Activated B cell treated with CpG ODN at 0.5 μM for 24 hours (primary cell): ENCODE measurements at regions not wholly inside any gene's neighbourhood (a gene's known extent, or its start where the extent isn't known, plus 50 kb on each side); places are given as distances from the start of the nearest gene placed in this dataset.

Experiments used
- ATAC-seq: fragments of 200-7000 bp; cut with Tn5 transposase; one replicate; pipeline ENCODE4 v1.10.0; 2021; ENCODE audit warnings: low read depth, mild to moderate bottlenecking, moderate library complexity
- CTCF ChIA-PET: fragments of 350-600 bp; sonication (Branson Sonifier 250); formaldehyde crosslinking; loops from one replicate; lab custom pipeline; 2021; ENCODE audit warnings: antibody characterized with exemption; lab: Charles Lee
- POLR2A ChIA-PET: fragments of 350-600 bp; sonication (Branson Sonifier 250); formaldehyde crosslinking; loops from one replicate; lab custom pipeline; 2021; ENCODE audit warnings: antibody characterized with exemption; lab: Charles Lee
- DNase-seq: peaks from one replicate; pipeline ENCODE4 v3.0.0; 2022
- H3K27ac Mint-ChIP-seq: one replicate; pipeline ENCODE4 v1.8.0; 2020; ENCODE audit warnings: mixed read lengths
- H3K27me3 Mint-ChIP-seq: one replicate; pipeline ENCODE4 v1.8.0; 2021; ENCODE audit warnings: mixed read lengths
- H3K36me3 Mint-ChIP-seq: one replicate; pipeline ENCODE4 v1.8.0; 2021; ENCODE audit warnings: low read depth, mixed read lengths
- H3K4me1 Mint-ChIP-seq: one replicate; pipeline ENCODE4 v1.8.0; 2021; ENCODE audit warnings: mixed read lengths
- H3K4me3 Mint-ChIP-seq: one replicate; pipeline ENCODE4 v1.8.0; 2020; ENCODE audit warnings: mild to moderate bottlenecking, mixed read lengths
- H3K9me3 Mint-ChIP-seq: one replicate; pipeline ENCODE4 v1.8.0; 2020; ENCODE audit warnings: mixed read lengths
- intact Hi-C: fragments of 100-400 bp; cut with micrococcal nuclease; formaldehyde crosslinking; loops from one replicate; pipeline ENCODE4 v1.15.1; 2024
- TF ChIP-seq, protein P1 (sequence below): fragments of 200-600 bp; IDR thresholded peaks from one replicate; pipeline ENCODE4 v1.8.0; 2022; ENCODE audit warnings: antibody characterized with exemption, mild to moderate bottlenecking

DNA sequence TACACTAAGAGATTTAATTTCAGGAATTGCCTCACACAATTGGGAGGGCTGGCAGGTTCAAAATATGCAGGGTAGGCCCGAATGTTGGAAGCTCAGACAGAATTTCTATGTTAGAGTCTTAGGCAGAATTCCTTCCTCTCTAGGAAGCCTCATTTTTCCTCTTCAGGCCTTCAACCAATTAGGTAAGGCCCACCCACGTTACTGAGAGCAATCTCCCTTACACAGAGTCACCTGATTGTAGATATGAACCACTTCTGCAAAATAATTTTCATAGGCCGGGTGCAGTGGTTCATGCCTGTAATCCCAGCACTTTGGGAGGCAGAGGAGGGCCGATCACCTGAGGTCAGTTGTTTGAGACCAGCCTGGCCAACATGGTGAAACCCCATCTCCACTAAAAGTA, 50.2 kb upstream of the HIVEP1 start:
- intact Hi-C loops = loop anchor here (10.0 kb wide), 1 partner anchor 273 kb away; no protein-coding TSS in a partner anchor
- POLR2A ChIA-PET = no interaction called here
- Mint-ChIP-seq H3K9me3 (no peaks in the 10 kb centered on the region), H3K4me1 (no peaks in the 10 kb centered on the region), H3K27ac (no peak overlapping the region), H3K27me3 (no peaks in the 10 kb centered on the region), H3K4me3 (no peak overlapping the region), H3K36me3 (no peaks in the 10 kb centered on the region)
- CTCF ChIA-PET = no interaction called here
- ATAC-seq (no peak), DNase-seq (no peak)
- TF ChIP-seq, protein P1, sequence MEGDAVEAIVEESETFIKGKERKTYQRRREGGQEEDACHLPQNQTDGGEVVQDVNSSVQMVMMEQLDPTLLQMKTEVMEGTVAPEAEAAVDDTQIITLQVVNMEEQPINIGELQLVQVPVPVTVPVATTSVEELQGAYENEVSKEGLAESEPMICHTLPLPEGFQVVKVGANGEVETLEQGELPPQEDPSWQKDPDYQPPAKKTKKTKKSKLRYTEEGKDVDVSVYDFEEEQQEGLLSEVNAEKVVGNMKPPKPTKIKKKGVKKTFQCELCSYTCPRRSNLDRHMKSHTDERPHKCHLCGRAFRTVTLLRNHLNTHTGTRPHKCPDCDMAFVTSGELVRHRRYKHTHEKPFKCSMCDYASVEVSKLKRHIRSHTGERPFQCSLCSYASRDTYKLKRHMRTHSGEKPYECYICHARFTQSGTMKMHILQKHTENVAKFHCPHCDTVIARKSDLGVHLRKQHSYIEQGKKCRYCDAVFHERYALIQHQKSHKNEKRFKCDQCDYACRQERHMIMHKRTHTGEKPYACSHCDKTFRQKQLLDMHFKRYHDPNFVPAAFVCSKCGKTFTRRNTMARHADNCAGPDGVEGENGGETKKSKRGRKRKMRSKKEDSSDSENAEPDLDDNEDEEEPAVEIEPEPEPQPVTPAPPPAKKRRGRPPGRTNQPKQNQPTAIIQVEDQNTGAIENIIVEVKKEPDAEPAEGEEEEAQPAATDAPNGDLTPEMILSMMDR = no peak

DNA sequence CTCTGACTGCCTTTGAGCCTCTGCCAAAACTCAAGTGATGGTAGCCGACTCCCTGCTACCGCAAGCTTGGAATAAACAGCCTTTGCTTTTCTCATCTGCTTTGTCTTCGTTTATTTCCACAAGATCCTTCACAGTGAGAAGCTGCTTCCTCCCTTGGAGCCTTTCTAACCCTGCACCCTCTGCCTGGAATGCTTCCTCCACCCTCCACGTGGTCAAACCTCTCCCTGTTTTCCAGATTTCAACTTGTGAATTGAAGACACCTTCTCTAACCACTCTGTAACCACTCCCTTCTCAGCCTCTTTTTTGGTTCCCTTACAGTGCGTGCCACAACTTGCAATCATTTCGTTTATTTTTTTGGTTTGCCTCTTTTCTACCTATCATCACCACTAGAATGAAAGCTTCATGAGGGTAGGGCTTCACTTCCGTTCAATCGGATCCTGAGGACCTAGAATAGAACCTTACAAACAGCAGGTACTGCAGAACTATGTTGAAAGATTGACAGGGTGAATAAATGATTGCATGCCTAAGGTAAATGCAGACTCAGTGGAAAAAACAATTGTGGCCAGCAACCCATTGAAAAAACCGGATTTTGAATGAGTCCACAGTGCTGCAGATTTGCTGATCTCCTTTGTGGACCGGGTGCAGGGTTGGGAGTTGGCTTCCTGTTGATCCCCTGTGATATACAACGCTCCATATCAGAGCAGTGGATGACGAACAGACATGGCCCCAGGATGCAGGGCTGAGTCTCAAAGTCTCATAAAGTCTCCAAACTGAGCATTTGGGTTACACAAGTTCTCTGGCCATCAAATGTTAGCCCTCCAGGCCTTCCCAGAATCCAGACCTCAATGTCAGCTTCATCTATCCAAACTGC, 51.0 kb upstream of the HIVEP1 start:
- Mint-ChIP-seq H3K27ac (no peak overlapping the region), H3K27me3 (no peaks in the 10 kb centered on the region), H3K4me3 (no peak overlapping the region), H3K36me3 (no peaks in the 10 kb centered on the region), H3K4me1 (no peaks in the 10 kb centered on the region), H3K9me3 (no peaks in the 10 kb centered on the region)
- TF ChIP-seq, protein P1 = no peak
- DNase-seq (no peak), ATAC-seq (no peak)
- intact Hi-C loops = loop anchor here (10.0 kb wide), 1 partner anchor 274 kb away; no protein-coding TSS in a partner anchor
- POLR2A ChIA-PET = no interaction called here
- CTCF ChIA-PET = no interaction called here

DNA sequence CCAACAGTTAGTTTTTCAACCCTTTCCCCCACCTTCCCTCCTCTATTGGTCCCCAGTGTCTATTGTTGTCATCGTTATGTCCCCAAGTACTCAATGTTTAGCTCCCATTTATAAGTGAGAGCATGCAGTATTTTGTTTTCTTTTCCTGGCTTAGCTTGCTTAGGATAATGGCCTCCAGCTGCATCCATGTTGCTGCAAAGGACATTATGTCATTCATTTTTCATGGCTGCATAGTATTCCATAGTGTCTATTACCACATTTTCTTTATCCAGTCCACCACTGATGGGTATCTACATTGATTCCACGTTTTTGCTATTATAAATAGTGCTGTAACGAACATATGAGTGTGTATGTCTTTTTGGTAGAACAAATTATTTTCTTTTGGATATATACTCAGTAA, 55.3 kb upstream of the HIVEP1 start:
- no peak overlapping the region for H3K27ac Mint-ChIP-seq
- CTCF ChIA-PET = no interaction called here

DNA sequence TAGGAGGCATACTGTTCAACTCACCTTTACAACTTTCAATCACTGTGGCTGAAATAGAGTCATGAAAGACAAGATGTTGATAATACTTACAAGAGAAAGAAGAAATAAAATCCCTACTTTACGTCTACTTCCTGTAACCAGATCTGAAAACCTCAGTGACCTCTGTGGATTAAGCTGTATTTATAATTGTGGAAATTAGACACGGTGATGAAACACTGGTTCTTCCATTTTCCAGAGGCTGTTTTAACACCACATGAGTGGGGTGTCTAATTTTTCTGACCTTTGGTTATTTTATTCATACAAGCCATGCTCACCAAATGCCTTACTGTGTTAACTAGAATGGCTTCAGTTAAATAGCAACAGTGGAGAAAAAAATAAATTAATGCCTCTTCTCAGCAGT, 58.5 kb upstream of the HIVEP1 start:
- intact Hi-C loops = no loop called here
- H3K27ac Mint-ChIP-seq = no peak overlapping the region
- no peak for ATAC-seq
- H3K9me3 Mint-ChIP-seq = no peaks in the 10 kb centered on the region
- H3K4me3 Mint-ChIP-seq = no peak overlapping the region
- no peaks in the 10 kb centered on the region for H3K4me1 Mint-ChIP-seq
- DNase-seq = no peak
- ChIA-PET CTCF (no interaction called here), POLR2A (no interaction called here)
- H3K27me3 Mint-ChIP-seq = peaks cover 4% of the 10 kb centered on the region
- no peaks in the 10 kb centered on the region for H3K36me3 Mint-ChIP-seq
- TF ChIP-seq, protein P1 = no peak

More for the DNA sequence above, 55.3 kb upstream of the HIVEP1 start:
- TF ChIP-seq, protein P1 = no peak
- Mint-ChIP-seq H3K27me3 (peaks cover 4% of the 10 kb centered on the region), H3K4me3 (no peak overlapping the region), H3K9me3 (no peaks in the 10 kb centered on the region), H3K4me1 (no peaks in the 10 kb centered on the region), H3K36me3 (no peaks in the 10 kb centered on the region)
- POLR2A ChIA-PET = no interaction called here
- DNase-seq = no peak
- no peak for ATAC-seq
- intact Hi-C loops = no loop called here

DNA sequence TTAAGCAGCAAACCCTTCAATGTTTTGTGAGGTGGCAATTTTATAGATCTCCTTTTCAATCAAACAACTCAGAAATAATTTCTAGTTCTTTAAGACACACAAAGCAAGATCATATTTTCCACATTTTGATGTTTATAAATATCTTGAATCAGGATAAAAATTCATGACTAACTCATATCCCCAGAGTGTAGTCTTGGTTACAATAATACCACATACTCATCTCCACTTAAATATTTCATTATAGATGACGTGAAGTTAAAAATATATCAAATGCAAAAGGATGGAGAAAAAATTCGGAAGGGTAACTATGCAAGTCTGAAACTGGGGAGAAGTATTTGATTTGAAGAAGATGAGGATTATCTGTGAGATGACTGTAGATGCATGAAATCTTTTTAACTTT, 59.8 kb upstream of the HIVEP1 start:
- POLR2A ChIA-PET = no interaction called here
- intact Hi-C loops = no loop called here

More for the DNA sequence above, 59.8 kb upstream of the HIVEP1 start:
- Mint-ChIP-seq H3K9me3 (no peaks in the 10 kb centered on the region), H3K36me3 (no peaks in the 10 kb centered on the region), H3K4me1 (no peaks in the 10 kb centered on the region), H3K4me3 (no peak overlapping the region), H3K27ac (no peak overlapping the region), H3K27me3 (peaks cover 4% of the 10 kb centered on the region)
- CTCF ChIA-PET = no interaction called here
- no peak for DNase-seq
- TF ChIP-seq, protein P1 = no peak
- ATAC-seq = no peak
